ENCODE measurements at regions not wholly inside any gene's neighbourhood (a gene's known extent, or its start where the extent isn't known, plus 50 kb on each side); places are given as distances from the start of the nearest gene placed in this dataset.

DNA sequence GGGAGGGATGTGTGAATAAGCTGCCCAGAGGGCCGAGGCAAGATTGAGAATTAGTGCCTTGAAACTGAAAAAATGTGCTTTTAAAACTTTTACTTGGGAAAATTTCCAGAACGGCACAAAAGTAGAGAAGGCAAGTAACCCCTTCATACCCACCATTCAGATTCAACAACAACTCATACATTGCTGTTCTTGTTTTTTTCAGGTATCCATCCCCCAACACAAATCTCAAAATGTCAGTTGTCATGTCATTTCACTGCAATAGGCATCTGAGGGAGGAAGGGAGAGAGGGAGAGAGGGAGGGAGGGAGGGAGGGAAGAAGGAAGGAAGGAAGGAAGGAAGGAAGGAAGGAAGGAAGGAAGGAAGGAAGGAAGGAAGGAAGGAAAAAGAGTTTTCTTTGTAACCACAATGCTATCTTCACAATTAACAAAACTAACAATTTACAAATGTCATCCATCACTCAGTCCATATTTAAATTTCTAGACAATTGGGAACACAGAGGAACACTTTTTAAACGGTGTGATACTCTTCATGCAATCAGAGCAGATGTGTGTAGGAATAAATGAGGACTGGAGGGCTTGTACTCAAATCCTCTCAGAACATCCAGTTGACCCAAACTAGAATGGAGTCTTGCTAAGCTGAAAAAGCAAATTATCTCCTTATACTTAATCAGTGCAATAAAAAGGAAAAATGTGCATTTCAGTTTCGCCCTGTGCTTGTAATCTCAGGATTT, 54.8 kb upstream of the ADGRG2 start:
- TF ChIP-seq, protein P1, sequence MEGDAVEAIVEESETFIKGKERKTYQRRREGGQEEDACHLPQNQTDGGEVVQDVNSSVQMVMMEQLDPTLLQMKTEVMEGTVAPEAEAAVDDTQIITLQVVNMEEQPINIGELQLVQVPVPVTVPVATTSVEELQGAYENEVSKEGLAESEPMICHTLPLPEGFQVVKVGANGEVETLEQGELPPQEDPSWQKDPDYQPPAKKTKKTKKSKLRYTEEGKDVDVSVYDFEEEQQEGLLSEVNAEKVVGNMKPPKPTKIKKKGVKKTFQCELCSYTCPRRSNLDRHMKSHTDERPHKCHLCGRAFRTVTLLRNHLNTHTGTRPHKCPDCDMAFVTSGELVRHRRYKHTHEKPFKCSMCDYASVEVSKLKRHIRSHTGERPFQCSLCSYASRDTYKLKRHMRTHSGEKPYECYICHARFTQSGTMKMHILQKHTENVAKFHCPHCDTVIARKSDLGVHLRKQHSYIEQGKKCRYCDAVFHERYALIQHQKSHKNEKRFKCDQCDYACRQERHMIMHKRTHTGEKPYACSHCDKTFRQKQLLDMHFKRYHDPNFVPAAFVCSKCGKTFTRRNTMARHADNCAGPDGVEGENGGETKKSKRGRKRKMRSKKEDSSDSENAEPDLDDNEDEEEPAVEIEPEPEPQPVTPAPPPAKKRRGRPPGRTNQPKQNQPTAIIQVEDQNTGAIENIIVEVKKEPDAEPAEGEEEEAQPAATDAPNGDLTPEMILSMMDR (IDR thresholded peaks at IDR 0.05): no peak
- TF ChIP-seq EP300 (IDR thresholded peaks at IDR 0.05; ENCODE audit: borderline replicate concordance in 1 of 2, low read depth in 1 of 2, low read length in 1 of 2): no peak
